ENCODE measurements at regions not wholly inside any gene's neighbourhood (a gene's known extent, or its start where the extent isn't known, plus 50 kb on each side); places are given as distances from the start of the nearest gene placed in this dataset.
A peak's percentile ranks its signal among the peaks of the same experiment; 100 is the strongest.
"Not testable (repeated sequence)": the region's sequence is repeated elsewhere in the genome, so short reads cannot be mapped to it uniquely, and the experiment has no call there.

DNA sequence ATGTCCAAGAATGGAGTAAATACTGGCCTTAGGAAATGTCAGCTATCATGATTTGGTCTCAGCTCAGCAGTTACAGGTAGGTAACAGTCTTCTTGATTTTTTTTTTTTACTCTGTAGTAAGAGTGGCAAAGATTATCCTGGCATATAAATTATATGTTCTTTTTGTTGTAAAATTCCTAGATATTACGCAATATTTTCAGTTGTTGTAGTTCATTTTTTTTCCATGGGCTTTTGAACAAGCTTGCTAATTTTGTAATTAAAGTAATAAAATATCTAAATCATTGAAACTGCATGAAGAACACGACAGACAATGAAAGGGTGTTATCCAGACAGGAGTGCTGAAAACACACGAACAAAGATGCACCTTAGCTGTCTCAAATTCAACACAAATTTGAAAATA lies 249.4 kb downstream of the PRDM9 start:
- intact Hi-C loops (cut with DNase I) = no loop called here
- TF ChIP-seq CTCF (IDR thresholded peaks at IDR 0.05) = no peak

GRCh38 chr5:23763170-23763569 lies 255.8 kb downstream of the PRDM9 start:
- DNase-seq = no peak
- ATAC-seq = no peak
- H3K27me3 ChIP-seq (ENCODE audit: insufficient read depth in 3 of 3, low read length in 2 of 3) = no peaks in the 10 kb centered on the region
- H3K27ac ChIP-seq = no peak overlapping the region
- no peaks in the 10 kb centered on the region for H3K36me3 ChIP-seq (ENCODE audit: insufficient read depth in 1 of 2, low read depth in 1 of 2)
- no peaks in the 10 kb centered on the region for H3K4me1 ChIP-seq
- intact Hi-C loops (cut with DNase I) = no loop called here
- no peaks in the 10 kb centered on the region for H3K9me3 ChIP-seq
- WGBS, 3 donors = 80 to 86% (median 84%) methylated on average over 1 of the region's 1 CpG
- no peak overlapping the region for H3K4me3 ChIP-seq
- no peak for TF ChIP-seq CTCF (IDR thresholded peaks at IDR 0.05)

More for the DNA sequence above, 249.4 kb downstream of the PRDM9 start:
- 76 to 81% (median 76%) methylated on average over 3 of the region's 3 CpGs for WGBS, 3 donors
- Histone ChIP-seq H3K27ac (no peak overlapping the region), H3K4me1 (no peaks in the 10 kb centered on the region), H3K36me3 (ENCODE audit: insufficient read depth in 1 of 2, low read depth in 1 of 2) (no peaks in the 10 kb centered on the region), H3K4me3 (no peak overlapping the region), H3K9me3 (no peaks in the 10 kb centered on the region), H3K27me3 (ENCODE audit: insufficient read depth in 3 of 3, low read length in 2 of 3) (no peaks in the 10 kb centered on the region)
- no peak for DNase-seq
- ATAC-seq = no peak

- no peaks in the 10 kb centered on the region for H3K9me3 ChIP-seq
- intact Hi-C loops (cut with DNase I) = no loop called here
- no peak for TF ChIP-seq CTCF (IDR thresholded peaks at IDR 0.05)
- H3K36me3 ChIP-seq (ENCODE audit: insufficient read depth in 1 of 2, low read depth in 1 of 2) = no peaks in the 10 kb centered on the region
- DNase-seq (no peak), ATAC-seq (no peak)
- no peak overlapping the region for H3K4me3 ChIP-seq
- no peaks in the 10 kb centered on the region for H3K4me1 ChIP-seq
- no peaks in the 10 kb centered on the region for H3K27me3 ChIP-seq (ENCODE audit: insufficient read depth in 3 of 3, low read length in 2 of 3)
- WGBS, 3 donors = 51 to 62% (median 61%) methylated on average over 3 of the region's 3 CpGs
- no peak overlapping the region for H3K27ac ChIP-seq
These were observed 269.3 kb downstream of the PRDM9 start for GRCh38 chr5:23776684-23777083.

DNA sequence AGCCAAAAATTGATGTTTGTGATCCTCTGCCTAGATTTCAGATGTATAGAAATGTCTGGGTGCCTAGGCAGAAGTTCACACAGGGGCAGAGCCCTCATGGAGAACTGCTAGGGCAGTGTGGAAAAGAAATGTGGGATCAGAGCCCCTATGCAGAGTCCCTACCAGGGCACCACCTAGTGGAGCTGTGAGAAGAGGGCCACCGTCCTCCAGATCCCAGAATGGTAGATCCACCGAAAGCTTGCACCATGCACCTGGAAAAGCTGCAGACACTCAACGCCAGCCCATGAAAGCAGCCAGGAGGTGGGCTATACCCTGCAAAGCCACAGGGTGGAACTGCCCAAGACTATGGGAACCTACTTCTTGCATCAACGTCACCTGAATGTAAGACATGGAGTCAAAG lies 292.9 kb downstream of the PRDM9 start:
- intact Hi-C loops (cut with DNase I); H3K27ac ChIP-seq; H3K36me3 ChIP-seq (ENCODE audit: insufficient read depth in 1 of 2, low read depth in 1 of 2); ATAC-seq; DNase-seq; H3K4me1 ChIP-seq; H3K4me3 ChIP-seq; H3K27me3 ChIP-seq (ENCODE audit: insufficient read depth in 3 of 3, low read length in 2 of 3); H3K9me3 ChIP-seq: not testable (repeated sequence)
- 84 to 96% (median 89%) methylated on average over 4 of the region's 4 CpGs for WGBS, 3 donors

- 53 to 55% (median 54%) methylated on average over 5 of the region's 5 CpGs for whole genome bisulfite sequencing, 3 donors
- no peaks in the 10 kb centered on the region for H3K4me1 ChIP-seq
- no peak overlapping the region for H3K27ac ChIP-seq
- intact Hi-C loops (cut with DNase I) = no loop called here
- ATAC-seq (peak in 2 of 4 donors; percentile 40 to 46), DNase-seq (no peak)
- H3K36me3 ChIP-seq (ENCODE audit: insufficient read depth in 1 of 2, low read depth in 1 of 2) = no peaks in the 10 kb centered on the region
- no peaks in the 10 kb centered on the region for H3K27me3 ChIP-seq (ENCODE audit: insufficient read depth in 3 of 3, low read length in 2 of 3)
- H3K9me3 ChIP-seq = no peaks in the 10 kb centered on the region
- no peak for TF ChIP-seq CTCF (IDR thresholded peaks at IDR 0.05)
- no peak overlapping the region for H3K4me3 ChIP-seq
These were observed 313.5 kb downstream of the PRDM9 start for GRCh38 chr5:23820765-23821471.
